ENCODE measurements at regions not wholly inside any gene's neighbourhood (a gene's known extent, or its start where the extent isn't known, plus 50 kb on each side); places are given as distances from the start of the nearest gene placed in this dataset.
"Not testable (repeated sequence)": the region's sequence is repeated elsewhere in the genome, so short reads cannot be mapped to it uniquely, and the experiment has no call there.

DNA sequence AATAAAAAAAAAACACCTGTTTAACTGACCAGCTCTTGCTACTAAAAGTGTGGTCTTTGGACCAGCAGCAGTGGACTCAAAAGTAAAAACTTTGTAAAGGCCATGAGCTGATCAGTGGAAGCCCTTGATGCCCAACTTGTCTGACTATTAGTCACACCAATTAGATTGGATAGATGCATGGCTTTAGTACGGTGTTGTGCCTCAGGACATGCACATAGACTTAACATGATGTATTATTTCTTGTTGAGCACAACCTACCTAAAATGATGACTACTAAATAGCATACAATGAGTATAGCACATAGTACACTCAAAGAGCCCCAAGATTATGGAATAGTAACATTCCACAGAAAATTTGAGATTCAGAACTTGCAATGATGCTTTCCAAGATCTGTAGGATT is 95.1 kb upstream of the FIBIN start:
- DNase-seq (ENCODE audit: low spot score) = no peak

DNA sequence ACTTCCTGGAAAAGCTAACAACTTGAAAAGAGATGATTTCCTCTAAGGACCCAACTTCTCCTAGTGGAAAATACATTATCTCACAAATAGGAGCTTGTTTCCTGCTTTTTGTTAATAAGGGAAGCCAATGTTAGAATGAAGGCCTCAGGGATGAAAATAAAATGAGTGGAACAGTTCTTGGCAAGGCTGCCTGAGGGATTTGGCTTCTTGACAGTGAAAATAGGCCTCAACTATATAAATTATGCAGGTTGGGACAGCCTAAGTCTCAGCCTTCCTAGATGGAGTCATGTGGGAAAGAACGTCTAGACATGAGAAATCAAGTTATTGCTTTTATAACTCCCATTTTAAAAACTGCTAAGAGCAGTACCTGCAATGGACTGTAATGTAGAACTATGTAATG is 92.8 kb upstream of the FIBIN start:
- DNase-seq (ENCODE audit: low spot score) = no peak

DNA sequence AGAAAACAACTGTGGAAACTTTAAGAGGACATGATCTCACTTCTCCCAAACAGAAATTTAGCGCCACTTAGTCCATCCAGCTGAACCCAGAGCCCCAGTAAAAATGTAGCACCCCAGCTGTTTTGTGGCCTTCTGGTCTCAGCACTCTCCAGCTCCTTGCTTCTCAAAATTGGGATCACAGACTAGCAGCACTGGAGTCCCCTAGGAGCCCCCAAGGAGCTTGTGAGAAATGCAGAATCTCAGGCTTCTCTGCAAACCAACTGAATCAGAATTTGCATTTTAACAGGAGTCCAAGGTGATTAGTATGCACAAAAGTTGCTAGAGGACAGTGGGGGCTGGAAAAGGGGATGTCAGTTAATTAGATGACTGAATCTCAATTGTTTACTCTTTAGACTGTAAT is 89.8 kb upstream of the FIBIN start:
- no peak for DNase-seq (ENCODE audit: low spot score)

DNA sequence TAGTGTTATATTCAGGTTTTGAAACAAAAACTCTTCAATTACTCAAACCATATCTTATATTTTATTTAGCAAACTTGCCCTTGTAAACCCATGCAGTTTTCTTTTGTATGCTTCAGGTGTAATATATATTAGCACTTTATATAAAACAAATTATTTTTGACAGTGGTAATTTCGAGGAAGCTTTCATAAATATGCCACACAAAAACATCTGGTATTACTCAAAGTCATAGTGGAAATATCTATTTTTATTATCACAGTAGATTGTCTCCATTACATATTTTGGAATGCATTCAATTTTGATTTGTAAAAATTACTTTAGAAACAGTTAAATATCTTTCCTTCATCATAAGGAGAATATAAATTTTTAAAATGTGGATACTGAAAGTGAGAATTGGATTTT is 89.1 kb upstream of the FIBIN start:
- no peak for DNase-seq (ENCODE audit: low spot score)

DNA sequence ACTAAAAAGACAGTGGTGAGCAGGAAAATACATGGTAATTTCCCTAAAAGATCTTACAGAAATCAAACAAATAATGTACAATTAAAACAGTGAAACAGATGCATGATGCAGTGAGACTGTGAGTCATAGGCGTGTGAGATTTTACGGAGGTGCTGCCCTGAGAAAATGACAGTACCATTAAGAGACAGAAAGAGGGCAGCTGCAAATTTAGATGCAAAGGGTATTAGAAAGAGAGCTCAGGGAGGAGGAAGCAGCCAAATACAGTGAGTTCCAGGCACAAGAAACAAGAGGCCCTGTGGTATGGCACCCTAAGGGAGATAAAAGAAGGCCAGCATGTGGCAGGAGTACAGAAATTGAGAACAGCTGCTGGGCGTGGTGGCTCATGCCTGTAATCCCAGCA is 88.5 kb upstream of the FIBIN start:
- no peak for DNase-seq (ENCODE audit: low spot score)

DNA sequence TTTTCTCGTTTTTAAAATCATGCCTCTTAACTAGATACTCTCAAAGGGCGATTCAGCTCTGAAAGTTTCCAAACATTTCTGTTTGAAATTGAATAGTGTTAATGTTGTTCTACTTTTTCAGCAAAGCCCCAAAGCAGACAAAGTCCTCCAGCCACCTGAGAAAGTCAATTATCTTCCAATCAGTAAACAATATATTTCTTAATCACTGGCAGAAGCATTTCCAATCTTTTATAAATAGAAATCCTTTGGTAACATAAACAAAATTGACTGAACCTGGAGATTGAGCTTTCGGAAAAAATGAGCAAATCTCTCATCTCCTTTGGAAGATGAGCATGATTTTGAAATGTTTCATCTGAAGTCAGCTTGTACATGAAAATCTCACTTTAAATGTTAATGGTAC is 84.4 kb upstream of the FIBIN start:
- no peak for DNase-seq (ENCODE audit: low spot score)

DNA sequence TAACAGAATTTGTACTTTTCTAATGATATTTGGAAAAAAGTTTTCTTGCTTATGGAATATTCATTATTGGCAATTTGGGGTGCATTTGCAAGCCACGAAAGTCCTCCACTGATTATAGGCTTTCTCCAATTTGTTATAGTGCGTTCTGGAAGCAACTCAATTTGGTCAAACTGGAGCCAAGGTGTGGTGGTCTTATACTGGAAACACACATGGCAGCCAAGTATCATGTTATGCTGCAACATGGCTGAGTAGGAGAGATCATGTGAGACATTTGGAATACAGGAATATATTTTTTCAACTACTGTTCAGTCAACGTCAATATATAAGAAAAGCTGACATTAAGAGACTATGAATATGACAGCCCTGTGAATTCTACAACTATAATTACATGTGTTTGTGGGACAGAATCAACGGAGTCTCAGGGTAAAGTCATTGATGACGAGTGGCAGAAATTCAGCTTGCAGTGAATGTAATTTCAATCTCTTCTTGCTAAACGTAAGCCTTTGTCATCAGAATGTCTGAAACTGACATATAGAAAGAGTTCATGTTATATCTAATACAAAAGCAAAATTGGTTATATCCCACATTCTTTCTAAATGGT is 83.8 kb upstream of the FIBIN start:
- no peak for DNase-seq (ENCODE audit: low spot score)

DNA sequence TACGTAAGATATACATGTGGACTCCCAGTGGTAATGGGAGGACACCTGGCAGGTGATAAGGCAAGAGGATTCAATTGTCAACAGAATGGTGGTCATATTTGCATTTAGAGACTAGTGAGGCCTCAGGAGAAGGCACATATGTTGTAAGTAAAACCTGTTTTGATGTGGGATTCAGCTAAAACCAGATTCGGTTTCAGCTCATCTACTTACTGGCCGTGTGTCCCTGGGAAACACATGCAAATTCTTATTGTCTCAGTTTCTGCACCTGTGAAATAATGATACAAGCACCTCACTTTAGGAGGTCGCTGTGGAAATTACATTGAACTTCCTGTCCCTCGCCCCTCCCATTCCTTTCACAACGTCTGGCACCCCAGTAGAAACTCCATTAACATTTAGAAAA is 78.9 kb upstream of the FIBIN start:
- no peak for DNase-seq (ENCODE audit: low spot score)

DNA sequence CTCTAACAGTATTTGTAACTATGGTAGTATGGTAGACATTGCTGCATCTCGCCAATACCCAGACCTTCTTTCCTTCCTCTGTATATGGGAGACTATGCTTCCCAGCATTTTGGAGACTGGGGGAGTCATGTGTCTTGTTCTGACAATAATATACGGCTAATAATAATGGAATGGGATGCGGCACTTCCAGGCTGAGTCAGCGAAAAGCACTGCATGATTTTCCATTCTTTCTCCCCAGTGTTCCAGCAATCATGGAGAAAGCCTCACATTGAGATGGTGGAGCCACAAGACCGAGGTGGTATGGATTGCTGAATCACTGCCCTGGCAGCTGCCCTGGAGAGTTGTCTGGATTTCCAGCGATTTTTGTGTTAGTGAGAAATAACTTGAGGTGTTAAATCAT is 77.1 kb upstream of the FIBIN start:
- DNase-seq (ENCODE audit: low spot score) = no peak

DNA sequence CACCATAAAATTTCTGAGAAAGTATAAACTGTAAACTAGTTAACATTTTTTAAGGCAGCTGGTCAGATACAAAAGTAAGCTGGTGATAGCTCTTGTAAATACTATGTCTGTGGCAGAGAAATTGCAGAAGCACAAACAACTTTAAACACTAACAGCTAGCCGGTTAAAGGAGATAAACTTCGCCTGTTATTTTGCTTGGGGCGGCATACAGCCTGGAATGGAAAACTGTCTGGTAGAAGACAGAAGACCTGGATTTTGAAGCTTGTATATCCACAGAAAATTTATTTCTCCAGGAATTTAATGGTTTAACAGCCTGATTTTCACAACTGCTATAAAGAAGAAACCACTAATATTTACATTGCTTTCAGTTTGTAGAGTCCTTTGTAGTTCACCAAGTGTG is 65.3 kb upstream of the FIBIN start:
- no peak for DNase-seq (ENCODE audit: low spot score)

DNA sequence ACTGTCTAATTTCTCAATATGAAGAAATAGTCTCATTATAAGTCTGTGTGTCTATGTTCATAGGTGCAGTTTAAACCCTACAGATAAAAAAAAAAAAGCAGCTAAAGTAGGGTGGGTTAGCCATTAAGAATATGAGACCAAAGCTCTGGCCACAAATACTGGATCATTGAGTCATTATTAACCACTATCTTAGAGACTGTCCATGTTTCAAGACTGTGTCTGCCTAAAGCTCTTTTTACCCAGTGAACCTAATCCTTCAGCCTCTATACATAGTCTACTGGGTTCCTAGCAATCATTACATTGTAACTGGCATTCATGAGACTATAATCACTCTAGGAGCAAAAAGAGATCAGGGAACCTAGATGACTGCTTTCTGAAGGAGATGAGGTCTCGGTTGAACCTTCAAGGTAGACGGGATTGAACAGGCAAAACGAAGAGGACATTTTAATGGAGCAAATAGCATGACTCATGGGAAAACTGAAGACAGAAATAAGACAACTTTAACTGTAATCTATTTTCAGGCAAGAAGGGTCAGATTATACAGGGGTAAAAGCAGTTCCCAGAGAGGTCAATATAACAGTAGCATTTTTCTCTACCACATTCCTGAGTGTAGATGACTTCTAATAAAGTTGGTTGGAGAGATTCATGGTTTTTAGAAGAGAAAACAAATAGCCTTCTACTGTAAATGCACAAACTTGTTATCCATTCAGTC is 64.0 kb upstream of the FIBIN start:
- DNase-seq (ENCODE audit: low spot score) = no peak

DNA sequence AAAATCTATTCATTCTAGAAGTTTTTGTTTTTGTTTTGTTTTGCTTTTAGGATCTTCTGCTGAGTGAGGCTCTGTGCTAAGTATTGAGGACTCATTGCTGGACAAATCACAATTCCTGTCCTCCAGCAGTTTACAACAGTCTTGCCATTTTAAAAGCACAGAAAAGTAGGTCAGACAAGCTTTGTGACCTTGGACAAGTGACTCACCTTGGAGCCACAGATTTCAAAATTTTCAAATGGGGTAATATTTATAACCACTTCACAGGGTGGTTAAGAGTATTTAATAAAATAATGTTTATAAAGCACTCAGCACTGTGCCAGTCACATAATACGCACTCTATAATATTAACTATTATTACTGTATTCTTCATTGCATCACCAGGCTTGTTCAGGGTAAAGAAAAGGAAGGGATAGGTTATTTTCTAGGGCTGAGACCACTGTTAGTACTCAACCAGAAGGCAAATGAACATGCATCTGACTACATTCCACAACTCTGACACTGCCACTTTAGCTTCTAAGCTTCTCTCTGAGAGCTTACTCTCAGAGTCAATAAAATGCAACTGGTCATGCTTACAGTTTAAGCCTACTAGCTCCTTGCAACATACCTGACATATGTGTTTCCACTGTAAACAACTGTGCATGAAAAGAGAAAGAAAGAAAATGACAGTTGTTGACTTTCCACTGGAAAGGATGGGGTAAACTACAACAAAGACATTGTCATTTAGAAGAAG is 63.2 kb upstream of the FIBIN start:
- DNase-seq (ENCODE audit: low spot score) = no peak

DNA sequence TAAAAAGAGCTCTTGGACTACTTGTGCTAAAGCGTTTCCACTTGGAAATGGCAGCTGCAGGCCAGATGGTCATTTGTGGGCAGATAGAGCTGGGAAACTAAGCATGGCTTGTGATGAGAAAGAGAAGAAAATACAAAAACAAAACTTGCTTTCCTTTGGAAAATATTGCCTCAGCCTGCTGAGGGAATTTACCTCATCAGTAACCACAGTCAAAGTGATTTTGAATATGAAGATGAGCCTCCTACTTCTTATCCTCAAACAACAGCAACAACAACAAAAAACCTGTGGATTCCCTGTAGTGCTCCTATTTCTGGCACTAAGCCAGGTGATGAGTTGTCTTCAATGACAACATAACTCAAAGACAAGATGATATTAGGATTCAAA is 62.7 kb upstream of the FIBIN start:
- DNase-seq (ENCODE audit: low spot score) = no peak

DNA sequence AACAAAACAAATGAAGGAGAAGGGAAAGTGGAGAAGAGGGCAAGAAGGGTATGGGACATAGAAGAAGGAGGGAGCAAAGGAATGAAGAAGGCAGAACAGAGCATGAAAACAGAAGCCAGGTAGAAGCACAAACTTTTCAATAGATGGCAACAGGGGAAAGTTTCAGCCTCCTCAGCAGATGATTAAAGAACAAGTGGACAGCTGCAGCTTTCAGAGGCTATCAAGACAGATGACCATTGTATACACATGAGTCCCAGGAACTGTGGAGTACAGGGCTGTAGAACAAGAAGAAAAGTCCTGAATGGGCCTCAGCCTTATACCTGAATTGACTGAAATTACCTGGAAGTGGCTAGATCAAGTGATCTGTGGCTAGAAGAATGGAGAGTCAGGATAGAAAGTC is 62.0 kb upstream of the FIBIN start:
- no peak for DNase-seq (ENCODE audit: low spot score)

DNA sequence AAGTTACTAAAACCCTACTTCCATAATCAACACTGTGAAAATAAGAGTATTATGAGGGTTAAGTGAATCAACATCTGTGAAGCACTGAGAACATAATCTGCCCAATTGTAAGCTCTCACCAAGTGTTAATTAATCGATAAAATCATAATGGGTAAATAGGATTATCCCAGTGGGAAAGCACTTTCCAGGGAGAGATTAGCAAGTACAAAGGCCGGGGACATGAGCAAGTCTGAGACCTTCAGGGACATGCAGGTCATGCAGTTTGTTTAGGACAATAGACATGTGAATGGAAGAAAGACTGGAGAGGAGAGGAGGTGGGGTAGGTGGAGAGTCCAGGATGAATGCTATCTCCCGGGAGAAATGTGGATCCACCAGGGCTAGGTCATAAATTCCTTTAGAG is 57.8 kb upstream of the FIBIN start:
- no peak for DNase-seq (ENCODE audit: low spot score)

DNA sequence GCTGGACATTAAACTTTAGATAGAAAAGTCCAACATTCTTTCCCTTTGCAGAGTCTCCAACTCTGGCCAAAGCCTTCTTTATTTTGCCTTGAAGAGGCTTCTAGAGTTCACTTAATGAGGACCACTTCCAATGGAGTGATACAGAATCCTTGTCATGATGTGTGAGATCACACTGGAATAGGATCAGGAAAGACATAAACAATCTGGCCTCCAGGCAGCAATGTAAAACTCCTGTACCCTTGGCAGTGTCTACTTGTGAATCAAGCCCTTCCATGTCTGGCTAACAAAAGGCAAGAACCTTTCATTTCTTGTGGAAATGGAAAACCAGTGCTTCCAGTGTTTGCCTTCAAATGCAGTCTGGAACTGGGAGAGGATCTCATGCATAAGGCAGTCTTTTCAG is 56.5 kb upstream of the FIBIN start:
- DNase-seq (ENCODE audit: low spot score) = no peak

DNA sequence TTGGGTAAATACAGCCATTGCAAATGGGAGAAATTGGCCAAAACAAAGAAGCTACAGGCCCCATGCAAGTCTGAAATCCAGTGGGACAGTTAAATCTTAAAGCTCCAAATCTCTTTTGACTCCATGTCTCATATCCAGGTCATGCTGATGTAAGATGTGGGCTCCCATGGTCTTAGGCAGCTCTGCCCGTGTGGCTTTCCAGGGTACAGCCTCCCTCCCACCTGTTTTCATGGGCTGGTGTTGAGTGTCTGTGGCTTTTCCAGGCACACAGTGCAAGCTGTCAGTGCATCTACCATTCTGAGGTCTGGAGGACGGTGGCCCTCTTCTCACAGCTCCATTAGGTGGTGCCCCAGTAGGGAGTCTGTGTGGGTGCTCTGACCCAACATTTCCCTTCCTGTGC is 53.4 kb upstream of the FIBIN start:
- not testable (repeated sequence) for DNase-seq (ENCODE audit: low spot score)

DNA sequence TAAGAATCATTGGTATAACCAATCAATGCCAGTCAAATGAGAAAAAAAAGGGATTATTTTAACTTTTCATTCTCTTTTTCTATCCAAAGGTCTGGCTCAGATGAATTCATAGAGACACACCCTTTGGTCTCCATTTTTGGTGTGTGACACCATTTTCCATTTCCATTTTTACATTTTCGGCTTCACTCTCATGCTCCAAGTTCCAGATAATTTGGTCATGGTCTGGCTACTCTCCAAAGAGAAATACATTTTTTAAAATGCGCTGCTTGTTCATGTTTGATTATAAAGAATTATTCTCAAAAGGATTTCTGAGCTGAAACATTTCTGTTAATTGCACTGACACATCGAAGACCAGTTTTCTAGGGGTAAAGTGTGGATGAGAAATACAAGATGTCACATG is 51.6 kb upstream of the FIBIN start:
- no peak for DNase-seq (ENCODE audit: low spot score)

DNA sequence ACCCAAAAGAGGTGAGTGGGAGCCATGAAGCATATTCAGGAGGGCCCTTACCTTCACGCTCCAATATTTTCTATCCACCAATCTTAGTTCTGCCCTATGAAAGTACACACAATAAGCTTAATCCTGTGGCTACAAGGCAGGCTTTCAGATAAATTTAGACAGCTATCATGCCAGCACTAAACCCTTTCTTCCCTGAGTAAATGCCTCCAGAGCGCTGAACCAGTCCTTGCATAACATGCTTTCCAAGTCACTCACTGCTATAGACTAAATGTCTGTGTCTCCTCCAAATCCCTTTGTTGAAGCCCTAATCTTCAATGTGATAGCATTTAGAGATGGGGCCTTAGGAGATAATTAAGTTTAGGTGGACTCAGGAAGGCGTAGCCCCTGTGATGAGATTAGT is 50.3 kb upstream of the FIBIN start:
- no peak for DNase-seq (ENCODE audit: low spot score)

Measured in globus pallidus (tissue), 1 donor.